Stimulated activated CD8-positive, alpha-beta memory T cell treated with anti-CD3 and anti-CD28 coated beads, Interleukin-7, amount 100 ng/mL, for 4 hours (primary cell): ENCODE measurements at regions not wholly inside any gene's neighbourhood (a gene's known extent, or its start where the extent isn't known, plus 50 kb on each side); places are given as distances from the start of the nearest gene placed in this dataset.
"Not testable (repeated sequence)": the region's sequence is repeated elsewhere in the genome, so short reads cannot be mapped to it uniquely, and the experiment has no call there.

Experiments
- DNase-seq, 2 donors: peaks; one replicate each; pipeline ENCODE4 v3.0.0-alpha.2; 2020; ENCODE audit warnings: low read depth in 2 of 2

DNA sequence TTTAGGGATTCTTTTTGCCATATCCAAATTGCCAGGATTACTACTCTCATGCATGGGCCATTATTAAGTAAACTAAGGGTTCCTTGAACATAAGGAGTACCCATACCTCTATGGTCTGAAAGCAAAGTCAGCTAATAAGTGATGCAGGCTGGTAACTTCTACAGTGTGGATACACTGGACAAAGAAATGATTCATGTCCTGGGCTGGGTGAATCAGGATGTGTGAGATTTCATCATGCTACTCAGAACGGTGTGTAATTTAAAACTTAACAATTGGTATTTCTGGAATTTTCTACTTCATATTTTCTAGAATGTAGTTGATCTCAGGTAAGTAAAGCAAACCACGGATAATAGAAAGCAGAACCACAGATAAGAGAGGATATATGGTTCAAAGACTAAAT is 428.8 kb downstream of the CHSY3 start:
- no peak for DNase-seq

DNA sequence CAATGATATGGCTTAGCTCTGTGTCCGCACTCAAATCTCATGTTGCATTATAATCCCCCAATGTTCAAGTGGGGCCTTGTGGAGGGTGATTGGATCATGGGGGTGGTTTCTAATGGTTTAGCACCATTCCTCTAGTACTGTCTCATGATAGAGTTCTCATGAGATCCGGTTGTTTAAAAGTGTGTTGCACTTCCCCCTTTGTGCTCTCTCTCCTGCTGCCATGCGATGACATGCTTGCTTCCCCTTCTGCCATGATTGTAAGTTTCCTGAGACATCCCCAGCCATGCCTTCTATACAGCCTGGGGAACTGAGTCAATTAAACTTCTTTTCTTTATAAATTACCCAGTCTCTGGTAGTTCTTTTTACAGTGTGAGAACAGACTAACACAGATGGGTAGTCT is 427.1 kb downstream of the CHSY3 start:
- DNase-seq: no peak

DNA sequence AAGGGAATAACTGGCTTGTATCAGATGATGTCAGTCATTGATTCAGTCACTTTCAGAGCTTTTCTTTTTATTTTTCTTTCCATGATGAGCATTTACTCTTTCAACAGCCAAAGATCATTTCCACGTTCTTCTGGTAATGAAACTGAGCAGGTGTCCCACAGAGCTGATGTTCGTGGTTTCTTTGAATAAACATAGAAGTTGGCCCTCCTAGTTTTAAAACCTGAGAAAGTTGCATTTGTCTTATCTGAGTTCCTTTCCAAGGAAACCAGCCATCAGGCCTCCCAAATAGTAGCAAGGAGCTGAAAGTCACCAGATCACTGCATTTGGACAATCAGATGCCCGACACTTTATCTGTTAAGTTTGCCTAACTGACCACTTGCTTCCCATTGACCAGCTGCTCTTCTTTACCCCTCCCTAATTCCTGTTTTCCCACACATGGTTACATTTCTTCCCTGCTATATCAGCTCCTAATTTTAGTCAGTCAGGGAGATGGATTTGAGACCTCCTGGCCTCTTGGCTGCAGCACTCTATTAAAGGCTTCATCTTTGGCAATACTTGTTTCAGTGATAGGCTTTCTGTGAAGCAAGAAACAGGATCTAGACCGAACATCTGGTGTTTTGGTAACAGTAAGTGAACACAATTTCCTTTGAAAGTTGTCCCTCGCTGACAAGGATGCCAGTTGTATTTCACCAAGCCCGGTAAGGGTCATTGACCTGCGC is 420.8 kb downstream of the CHSY3 start:
- no peak for DNase-seq

GRCh38 chr5:130323804-130324454 is 419.7 kb downstream of the CHSY3 start:
- no peak for DNase-seq

DNA sequence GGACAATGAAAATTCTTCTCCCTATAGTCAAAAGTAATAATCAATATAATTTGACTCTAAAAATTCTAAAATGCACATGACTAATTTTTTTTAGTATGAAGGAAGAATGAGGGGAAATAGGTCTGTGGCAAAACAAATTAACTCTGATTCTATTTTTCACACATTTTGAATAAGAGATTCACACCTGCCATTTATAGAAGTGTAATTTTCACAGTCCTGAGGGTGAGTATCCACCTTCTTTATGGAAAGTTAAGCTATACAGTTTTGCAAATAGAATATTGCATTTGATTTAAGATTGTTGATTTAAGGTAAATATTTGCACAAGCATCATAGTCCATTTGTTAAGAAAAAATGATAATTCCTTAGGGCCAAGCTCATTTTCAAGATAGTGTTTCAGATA is 417.7 kb downstream of the CHSY3 start:
- no peak for DNase-seq

DNA sequence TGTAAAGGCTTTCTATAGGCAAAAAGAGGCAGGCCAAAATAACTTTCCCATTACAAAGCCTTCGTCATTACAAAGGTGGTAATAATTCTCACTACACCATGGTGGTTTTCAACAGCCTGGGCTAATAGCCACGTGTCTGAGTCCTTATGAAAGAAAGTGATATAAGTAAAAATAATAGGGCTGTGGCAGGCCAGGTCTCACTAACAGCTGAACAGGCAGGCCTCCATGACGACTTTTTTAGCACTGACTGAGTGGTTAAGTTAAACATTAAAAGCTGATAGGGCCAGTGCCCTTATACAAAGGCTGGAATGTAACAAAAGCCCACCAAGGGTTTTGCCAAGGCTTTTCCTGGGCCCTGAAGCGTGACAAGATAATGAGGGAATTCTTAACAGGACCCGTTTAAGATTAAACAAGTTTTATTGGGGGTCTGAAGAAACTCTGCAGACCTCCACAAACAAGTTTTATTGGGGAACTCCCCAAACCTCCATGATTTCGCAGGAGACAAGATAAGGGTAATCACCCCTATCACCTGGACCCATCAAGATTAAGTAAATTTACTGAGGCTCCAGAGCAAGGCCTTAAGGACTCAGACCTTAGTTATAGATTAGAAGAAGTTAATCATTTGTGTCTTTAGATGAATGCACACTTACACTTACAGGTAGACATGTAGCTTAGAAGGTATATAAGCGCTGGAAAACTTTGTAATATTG is 412.9 kb downstream of the CHSY3 start:
- DNase-seq: no peak

- no peak for DNase-seq
Measured at GRCh38 chr5:130295235-130295634, 391.0 kb downstream of the CHSY3 start.

DNA sequence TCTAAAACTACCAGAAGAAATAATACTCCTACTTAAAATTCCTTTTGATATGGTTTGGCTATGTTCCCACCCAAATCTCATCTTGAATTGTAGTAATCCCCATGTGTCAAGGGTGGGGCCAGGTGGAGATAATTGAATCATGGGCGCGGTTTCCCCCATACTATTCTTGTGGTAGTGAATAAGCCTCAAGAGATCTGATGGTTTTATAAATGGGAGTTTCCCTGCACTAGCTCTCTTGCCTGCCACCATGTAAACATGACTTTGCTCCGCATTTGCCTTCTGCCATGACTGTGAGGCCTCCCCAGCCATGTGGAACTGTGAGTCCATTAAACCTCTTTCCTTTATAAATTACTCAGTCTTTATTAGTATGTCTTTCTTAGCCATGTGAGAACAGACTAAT is 390.5 kb downstream of the CHSY3 start:
- not testable (repeated sequence) for DNase-seq

GRCh38 chr5:130290219-130290618 is 386.0 kb downstream of the CHSY3 start:
- no peak for DNase-seq

- DNase-seq: no peak
Measured at GRCh38 chr5:130289132-130290088, 385.1 kb downstream of the CHSY3 start.

DNA sequence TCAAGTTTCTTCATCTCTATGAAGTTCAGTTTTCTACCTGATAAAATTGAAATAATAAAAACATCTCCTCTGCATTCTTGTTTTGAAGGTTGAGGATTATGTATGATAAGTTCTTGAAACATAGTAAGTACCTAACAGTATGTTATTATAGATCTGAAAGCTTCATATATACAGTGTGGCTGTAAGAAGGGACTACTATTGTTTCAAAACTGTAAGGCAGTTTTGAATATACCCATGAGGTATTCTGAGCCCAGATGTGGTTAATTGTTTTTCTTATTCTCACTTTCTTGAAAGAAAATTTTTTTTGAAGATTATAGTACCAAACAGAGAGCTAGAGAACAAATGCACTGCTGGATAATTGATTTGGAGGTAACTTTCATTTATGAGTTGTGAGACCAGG is 383.2 kb downstream of the CHSY3 start:
- DNase-seq: no peak

GRCh38 chr5:130286971-130287370 is 382.7 kb downstream of the CHSY3 start:
- DNase-seq: no peak

- no peak for DNase-seq
Measured at GRCh38 chr5:130282049-130282448, 377.8 kb downstream of the CHSY3 start.

DNA sequence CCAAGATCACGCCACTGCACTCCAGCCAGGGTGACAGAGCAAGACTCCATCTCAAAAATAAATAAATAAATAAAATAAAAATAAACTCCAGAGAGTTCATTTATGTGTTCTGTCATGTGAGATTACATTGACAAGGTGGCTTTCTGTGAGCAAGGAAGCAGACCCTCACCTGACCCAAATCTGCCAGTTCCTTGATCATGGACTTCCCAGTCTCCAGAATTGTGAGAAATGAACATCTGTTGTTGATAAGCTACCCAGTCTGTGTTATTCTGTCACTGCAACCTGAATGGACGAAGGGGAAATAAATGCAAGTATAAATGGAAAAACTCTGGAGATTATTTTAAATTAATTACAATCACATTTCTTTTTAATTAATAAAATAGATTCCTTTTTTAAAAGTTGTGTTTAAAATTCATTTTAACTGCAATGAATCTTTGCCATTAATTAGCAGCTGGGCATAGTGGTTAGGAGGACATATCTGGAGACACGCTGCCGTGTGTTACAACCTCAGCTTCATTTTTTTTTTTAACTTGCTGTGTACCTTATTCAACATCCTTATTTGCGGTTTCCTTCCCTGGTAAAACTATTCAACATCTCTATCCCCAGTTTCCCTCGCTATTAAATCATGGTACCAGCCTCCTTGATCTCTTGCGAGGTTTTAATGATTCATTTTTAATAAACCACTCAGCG is 376.4 kb downstream of the CHSY3 start:
- no peak for DNase-seq

DNA sequence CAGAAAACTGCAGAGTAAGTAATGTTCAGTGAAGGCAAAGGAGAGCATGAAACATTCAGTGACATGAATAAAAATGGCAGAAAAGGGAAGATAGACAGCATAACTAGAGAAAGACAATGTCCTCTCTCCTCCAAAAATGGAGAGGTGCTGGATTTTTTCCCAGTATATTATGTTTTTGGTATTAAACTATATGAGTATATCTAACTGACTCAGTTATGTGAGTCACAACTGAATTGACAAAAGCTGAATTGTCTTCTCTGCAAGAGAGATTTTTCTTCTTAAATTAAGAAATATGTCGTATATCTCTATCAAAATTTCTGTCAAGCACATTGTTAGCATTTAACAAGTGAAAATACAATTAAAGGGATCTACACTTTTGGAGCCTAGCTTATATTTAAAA is 375.1 kb downstream of the CHSY3 start:
- DNase-seq: no peak

DNA sequence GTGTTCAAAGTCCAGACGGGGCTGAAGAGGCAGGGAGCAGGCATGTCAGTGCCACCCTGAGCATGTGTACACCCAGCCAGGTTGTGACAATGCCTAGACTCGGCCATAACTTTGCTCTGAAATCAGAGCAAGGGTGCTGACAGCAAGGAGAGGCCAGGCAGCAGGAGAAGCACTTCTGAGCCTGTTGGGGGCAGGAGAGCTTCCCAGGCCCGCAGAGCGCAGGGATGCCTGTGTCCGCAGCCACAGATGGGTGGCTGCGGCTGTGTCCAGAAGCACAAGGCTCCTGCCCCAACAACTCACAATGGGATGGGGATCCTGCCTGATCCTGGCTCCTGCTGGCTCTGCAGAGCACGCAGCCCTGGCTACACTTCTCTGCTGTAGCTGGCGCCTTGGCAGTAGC is 373.9 kb downstream of the CHSY3 start:
- no peak for DNase-seq

- no peak for DNase-seq
Measured at GRCh38 chr5:130277522-130277921, 373.3 kb downstream of the CHSY3 start.

- no peak for DNase-seq
Measured at GRCh38 chr5:130277002-130277401, 372.7 kb downstream of the CHSY3 start.

GRCh38 chr5:130272837-130273236 is 368.6 kb downstream of the CHSY3 start:
- no peak for DNase-seq

DNA sequence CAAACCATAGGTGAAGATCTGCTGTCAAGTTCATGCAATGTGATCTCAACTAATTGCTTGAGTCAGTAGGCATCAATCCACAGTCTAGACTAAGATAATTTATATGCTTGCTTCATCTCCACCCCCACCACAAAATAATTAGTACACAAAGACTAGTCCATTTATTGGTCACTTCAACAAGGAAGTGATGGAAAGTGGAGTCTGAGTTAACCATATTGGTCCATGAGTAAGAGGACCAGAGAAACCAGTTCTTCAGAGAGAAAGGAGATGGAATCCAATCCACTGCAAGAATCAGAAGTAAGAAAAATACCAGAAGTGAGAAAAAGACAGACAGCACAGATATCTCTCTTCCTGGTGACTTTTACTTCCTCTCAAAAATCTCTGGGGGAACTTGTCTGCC is 366.5 kb downstream of the CHSY3 start:
- no peak for DNase-seq

DNA sequence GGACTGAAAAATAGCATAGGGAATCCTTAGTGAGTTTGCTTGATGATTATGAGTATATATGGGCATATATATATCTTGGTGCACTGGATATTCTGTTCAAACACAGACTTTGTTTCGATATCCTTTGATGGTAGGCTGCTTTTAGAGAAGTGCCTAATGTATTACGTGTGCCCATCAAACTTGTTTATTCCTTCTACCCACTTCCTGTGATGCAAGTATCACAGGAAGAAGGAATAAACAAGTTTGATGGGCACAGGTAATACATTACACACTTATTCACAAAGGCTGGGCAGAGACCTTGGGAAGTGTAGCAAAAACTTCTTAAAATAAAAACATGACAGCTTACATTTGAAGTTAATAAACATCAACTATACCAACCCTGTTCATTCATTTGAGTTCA is 364.2 kb downstream of the CHSY3 start:
- DNase-seq: no peak
